ENCODE measurements at regions not wholly inside any gene's neighbourhood (a gene's known extent, or its start where the extent isn't known, plus 50 kb on each side); places are given as distances from the start of the nearest gene placed in this dataset.

DNA sequence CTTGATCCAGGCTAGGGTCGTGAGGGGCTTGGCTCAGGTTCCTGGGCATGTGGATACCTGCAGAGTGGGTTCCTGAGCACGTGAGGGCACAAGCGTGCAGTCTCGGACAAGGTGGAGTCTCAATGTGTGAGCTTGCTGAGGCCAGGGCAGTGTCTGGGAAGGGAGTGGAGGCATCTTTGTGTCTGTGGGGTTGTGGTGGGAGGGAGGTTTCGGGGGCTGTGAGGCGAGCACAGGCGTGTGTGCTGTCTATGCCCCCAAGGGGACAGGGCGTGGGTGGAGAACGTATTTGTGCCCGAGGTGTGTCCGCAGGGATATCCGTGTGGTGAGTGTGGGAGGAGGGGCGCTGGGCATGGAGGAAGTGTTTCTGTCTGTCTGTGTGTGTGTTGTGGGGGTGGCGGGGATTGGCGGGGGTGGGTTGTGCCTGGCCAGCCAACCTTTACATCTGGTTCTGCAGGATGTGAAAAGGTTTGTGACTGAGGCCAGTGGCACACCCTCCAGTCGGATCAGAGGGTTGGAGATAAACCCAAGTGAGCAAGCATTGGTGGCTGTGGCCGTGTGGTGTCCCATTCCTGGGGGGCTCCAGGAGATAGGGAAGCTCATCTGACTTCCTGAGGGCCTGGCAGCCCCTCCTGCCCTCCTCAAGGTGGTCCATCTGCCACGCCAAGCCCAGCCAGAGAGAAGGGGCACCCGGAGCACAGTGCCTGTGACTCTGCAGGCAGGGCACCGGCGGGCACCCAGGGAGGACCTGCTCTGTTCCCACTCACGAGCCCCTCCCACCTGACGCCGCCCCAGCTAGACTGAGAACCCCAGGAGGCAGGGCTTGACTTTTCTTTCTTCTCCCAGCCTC lies 57.1 kb downstream of the ZFP36L2 start:
- WGBS (ENCODE audit: low lambda C conversion rate, missing lambda C conversion rate): 77% methylated on average over 21 of the region's 24 CpGs
- Histone ChIP-seq H2AFZ (no peak overlapping the region), H3K9me2 (replicated peaks; ENCODE audit: insufficient read depth) (no peaks in the 10 kb centered on the region), H3K4me1 (ENCODE audit: insufficient read depth) (peaks cover 24% of the 10 kb centered on the region), H3K36me3 (replicated peaks; ENCODE audit: insufficient read depth, low read depth) (no peaks in the 10 kb centered on the region), H3K79me2 (no peaks in the 10 kb centered on the region), H4K20me1 (ENCODE audit: insufficient read depth, poor library complexity, severe bottlenecking) (no peaks in the 10 kb centered on the region), H3K27me3 (no peaks in the 10 kb centered on the region), H3K4me3 (no peak overlapping the region), H3K27ac (peak overlapping the region; percentile 95), H3K9me3 (ENCODE audit: low read depth) (no peaks in the 10 kb centered on the region), H3K4me2 (peak overlapping the region; percentile 29)
- no peak for TF ChIP-seq EZH2 (IDR thresholded peaks at IDR 0.05; ENCODE audit: borderline replicate concordance)
- DNase-seq (ENCODE audit: low spot score): no peak

DNA sequence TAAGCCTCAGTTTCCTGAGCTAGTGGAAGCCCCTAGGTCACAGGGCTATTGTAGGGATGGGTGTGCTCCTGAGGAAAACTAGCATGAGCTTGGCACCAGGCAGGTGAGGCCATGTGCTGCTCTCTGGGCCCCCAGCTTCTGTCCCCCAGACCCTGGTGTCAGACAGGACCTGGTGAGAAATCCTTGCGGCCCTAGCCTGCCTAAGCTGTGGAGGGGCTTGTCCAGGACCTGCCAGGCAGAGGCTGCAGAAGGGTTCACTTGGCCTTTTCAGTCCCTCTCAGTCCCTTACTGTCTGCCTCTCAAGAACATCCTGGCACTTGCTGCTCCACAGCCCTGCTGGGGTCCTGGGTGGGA lies 58.4 kb downstream of the ZFP36L2 start:
- WGBS (ENCODE audit: low lambda C conversion rate, missing lambda C conversion rate): 100% methylated on average over 1 of the region's 1 CpG
- H3K9me2 ChIP-seq (replicated peaks; ENCODE audit: insufficient read depth): no peaks in the 10 kb centered on the region
- H3K27ac ChIP-seq: peak overlapping the region; percentile 95
- H3K79me2 ChIP-seq: no peaks in the 10 kb centered on the region
- H3K27me3 ChIP-seq: no peaks in the 10 kb centered on the region
- H3K4me3 ChIP-seq: no peak overlapping the region
- no peak overlapping the region for H3K4me2 ChIP-seq
- DNase-seq (ENCODE audit: low spot score): no peak
- TF ChIP-seq EZH2phosphoT487 (IDR thresholded peaks at IDR 0.05; ENCODE audit: low read depth, severe bottlenecking, unreplicated experiment): no peak
- TF ChIP-seq, protein P1, sequence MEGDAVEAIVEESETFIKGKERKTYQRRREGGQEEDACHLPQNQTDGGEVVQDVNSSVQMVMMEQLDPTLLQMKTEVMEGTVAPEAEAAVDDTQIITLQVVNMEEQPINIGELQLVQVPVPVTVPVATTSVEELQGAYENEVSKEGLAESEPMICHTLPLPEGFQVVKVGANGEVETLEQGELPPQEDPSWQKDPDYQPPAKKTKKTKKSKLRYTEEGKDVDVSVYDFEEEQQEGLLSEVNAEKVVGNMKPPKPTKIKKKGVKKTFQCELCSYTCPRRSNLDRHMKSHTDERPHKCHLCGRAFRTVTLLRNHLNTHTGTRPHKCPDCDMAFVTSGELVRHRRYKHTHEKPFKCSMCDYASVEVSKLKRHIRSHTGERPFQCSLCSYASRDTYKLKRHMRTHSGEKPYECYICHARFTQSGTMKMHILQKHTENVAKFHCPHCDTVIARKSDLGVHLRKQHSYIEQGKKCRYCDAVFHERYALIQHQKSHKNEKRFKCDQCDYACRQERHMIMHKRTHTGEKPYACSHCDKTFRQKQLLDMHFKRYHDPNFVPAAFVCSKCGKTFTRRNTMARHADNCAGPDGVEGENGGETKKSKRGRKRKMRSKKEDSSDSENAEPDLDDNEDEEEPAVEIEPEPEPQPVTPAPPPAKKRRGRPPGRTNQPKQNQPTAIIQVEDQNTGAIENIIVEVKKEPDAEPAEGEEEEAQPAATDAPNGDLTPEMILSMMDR (IDR thresholded peaks at IDR 0.05; ENCODE audit: poor library complexity): no peak
- TF ChIP-seq EZH2 (IDR thresholded peaks at IDR 0.05; ENCODE audit: borderline replicate concordance): no peak
- no peaks in the 10 kb centered on the region for H3K36me3 ChIP-seq (replicated peaks; ENCODE audit: insufficient read depth, low read depth)
- H4K20me1 ChIP-seq (ENCODE audit: insufficient read depth, poor library complexity, severe bottlenecking): no peaks in the 10 kb centered on the region
- H3K9me3 ChIP-seq (ENCODE audit: low read depth): no peaks in the 10 kb centered on the region
- no peak overlapping the region for H2AFZ ChIP-seq
- peaks cover 33% of the 10 kb centered on the region for H3K4me1 ChIP-seq (ENCODE audit: insufficient read depth)

DNA sequence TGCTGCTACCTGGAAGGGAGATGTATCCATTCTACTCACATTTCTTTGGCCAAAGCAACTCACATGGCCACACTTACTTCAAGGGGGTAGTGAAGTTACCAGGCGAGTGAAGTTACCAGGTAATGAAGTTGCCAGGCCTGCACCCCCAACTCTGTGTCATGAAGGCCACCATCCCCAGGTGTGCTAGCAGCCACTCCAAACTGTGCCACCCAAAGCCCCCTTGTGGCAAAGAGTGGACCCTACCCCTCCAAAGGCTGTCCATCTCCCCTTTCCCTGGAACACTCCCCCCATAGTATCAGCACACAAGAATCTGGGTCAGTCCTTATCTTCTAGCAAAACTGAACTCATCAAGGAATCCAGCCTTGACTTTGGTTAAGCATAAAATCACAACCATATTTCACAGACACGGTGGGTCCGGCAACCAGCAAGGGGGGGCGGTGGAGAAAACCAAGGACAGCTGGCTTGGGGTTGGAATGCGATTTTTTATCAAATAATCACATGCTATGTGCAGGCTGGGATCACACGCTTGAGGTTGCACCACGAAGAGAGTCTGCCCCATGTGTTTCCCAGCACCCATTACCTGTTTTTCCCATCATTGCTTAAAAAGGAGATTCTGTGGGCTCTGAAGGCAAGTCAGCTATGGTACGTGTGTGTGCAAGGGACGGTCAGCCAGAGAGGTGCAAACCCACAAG lies 60.9 kb downstream of the ZFP36L2 start:
- no peaks in the 10 kb centered on the region for H3K9me2 ChIP-seq (replicated peaks; ENCODE audit: insufficient read depth)
- no peak for DNase-seq (ENCODE audit: low spot score)
- peak overlapping the region; percentile 90 for H3K27ac ChIP-seq
- no peaks in the 10 kb centered on the region for H4K20me1 ChIP-seq (ENCODE audit: insufficient read depth, poor library complexity, severe bottlenecking)
- no peaks in the 10 kb centered on the region for H3K79me2 ChIP-seq
- H2AFZ ChIP-seq: no peak overlapping the region
- no peak overlapping the region for H3K4me3 ChIP-seq
- no peak overlapping the region for H3K4me2 ChIP-seq
- no peak for TF ChIP-seq EZH2phosphoT487 (IDR thresholded peaks at IDR 0.05; ENCODE audit: low read depth, severe bottlenecking, unreplicated experiment)
- TF ChIP-seq, protein P1 (IDR thresholded peaks at IDR 0.05; ENCODE audit: poor library complexity): no peak
- no peak for TF ChIP-seq EZH2 (IDR thresholded peaks at IDR 0.05; ENCODE audit: borderline replicate concordance)
- H3K9me3 ChIP-seq (ENCODE audit: low read depth): no peaks in the 10 kb centered on the region
- 72% methylated on average over 9 of the region's 9 CpGs for WGBS (ENCODE audit: low lambda C conversion rate, missing lambda C conversion rate)
- no peaks in the 10 kb centered on the region for H3K36me3 ChIP-seq (replicated peaks; ENCODE audit: insufficient read depth, low read depth)
- H3K4me1 ChIP-seq (ENCODE audit: insufficient read depth): peaks cover 42% of the 10 kb centered on the region
- H3K27me3 ChIP-seq: no peaks in the 10 kb centered on the region

DNA sequence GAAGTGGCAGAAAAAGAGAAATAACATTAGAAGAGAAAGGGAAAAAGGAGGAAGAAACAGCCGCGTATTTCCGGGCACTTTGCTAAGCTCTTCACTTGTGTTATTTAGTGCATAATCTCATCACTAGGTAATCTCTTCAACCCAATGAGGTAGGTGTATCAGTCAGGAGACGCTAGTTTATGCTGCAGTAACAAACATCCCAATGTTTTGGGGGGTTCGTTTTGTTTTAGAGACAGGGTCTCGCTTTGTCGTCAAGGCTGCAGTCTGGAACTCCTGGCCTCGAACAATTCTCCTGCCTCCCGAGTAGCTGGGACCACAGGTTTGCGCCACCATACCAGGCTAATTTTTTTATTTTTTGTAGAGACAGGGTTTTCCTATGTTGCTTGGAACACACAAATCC lies 61.7 kb downstream of the ZFP36L2 start:
- no peak overlapping the region for H3K4me2 ChIP-seq
- WGBS (ENCODE audit: low lambda C conversion rate, missing lambda C conversion rate): over 99% methylated on average over 10 of the region's 10 CpGs
- no peaks in the 10 kb centered on the region for H3K9me2 ChIP-seq (replicated peaks; ENCODE audit: insufficient read depth)
- no peaks in the 10 kb centered on the region for H3K27me3 ChIP-seq
- peaks cover 40% of the 10 kb centered on the region for H3K4me1 ChIP-seq (ENCODE audit: insufficient read depth)
- no peaks in the 10 kb centered on the region for H4K20me1 ChIP-seq (ENCODE audit: insufficient read depth, poor library complexity, severe bottlenecking)
- H3K4me3 ChIP-seq: no peak overlapping the region
- no peaks in the 10 kb centered on the region for H3K9me3 ChIP-seq (ENCODE audit: low read depth)
- TF ChIP-seq, protein P1 (IDR thresholded peaks at IDR 0.05; ENCODE audit: poor library complexity): no peak
- no peaks in the 10 kb centered on the region for H3K36me3 ChIP-seq (replicated peaks; ENCODE audit: insufficient read depth, low read depth)
- no peak overlapping the region for H2AFZ ChIP-seq
- no peaks in the 10 kb centered on the region for H3K79me2 ChIP-seq
- no peak for DNase-seq (ENCODE audit: low spot score)
- H3K27ac ChIP-seq: peak overlapping the region; percentile 90
